LNCAP (cell line): ENCODE measurements at regions not wholly inside any gene's neighbourhood (a gene's known extent, or its start where the extent isn't known, plus 50 kb on each side); places are given as distances from the start of the nearest gene placed in this dataset.

Experiments
- TF ChIP-seq, protein P1 (sequence below): fragments of 450-650 bp; IDR thresholded peaks from 2 replicates; pipeline ENCODE4 v1.5.1; 2017; ENCODE audit warnings: mild to moderate bottlenecking

DNA sequence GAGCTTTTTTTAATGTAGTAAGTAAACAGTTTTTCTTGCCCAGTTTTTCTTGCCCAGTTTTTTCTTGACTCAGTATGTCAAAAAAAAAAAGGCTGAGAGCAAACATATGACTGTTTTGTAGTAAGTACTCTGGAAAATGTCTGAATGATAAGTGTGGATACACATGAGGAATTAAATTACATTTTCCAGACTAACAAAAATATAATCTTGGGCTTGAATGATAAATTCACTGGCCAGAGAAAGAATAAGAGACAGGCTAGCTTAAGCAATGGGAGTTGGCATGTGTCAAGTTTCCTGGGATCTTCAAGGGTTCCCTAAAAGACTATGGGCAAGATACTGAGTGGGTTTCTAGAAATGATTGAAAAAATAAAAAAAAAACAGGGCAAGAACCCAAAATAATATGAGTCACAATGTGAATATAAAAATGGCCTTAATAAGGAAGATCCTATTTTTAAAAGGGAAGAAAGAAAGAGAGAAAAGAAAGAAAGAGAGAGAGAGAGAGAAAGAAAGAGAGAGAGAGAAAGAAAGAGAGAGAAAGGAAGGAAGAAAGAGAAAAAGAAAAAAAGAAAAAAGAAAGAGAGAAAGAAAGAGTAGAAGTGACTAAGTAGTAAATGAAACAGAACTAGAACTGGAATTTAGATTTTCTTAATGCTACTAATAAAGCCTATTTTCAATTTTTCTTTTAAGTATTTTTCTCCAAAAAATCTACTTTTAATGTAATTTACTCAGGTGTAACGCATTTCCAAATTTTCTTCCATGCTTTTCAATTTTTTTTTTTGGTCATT lies 60.2 kb downstream of the TFPI2 start:
- TF ChIP-seq, protein P1, sequence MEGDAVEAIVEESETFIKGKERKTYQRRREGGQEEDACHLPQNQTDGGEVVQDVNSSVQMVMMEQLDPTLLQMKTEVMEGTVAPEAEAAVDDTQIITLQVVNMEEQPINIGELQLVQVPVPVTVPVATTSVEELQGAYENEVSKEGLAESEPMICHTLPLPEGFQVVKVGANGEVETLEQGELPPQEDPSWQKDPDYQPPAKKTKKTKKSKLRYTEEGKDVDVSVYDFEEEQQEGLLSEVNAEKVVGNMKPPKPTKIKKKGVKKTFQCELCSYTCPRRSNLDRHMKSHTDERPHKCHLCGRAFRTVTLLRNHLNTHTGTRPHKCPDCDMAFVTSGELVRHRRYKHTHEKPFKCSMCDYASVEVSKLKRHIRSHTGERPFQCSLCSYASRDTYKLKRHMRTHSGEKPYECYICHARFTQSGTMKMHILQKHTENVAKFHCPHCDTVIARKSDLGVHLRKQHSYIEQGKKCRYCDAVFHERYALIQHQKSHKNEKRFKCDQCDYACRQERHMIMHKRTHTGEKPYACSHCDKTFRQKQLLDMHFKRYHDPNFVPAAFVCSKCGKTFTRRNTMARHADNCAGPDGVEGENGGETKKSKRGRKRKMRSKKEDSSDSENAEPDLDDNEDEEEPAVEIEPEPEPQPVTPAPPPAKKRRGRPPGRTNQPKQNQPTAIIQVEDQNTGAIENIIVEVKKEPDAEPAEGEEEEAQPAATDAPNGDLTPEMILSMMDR: no peak

DNA sequence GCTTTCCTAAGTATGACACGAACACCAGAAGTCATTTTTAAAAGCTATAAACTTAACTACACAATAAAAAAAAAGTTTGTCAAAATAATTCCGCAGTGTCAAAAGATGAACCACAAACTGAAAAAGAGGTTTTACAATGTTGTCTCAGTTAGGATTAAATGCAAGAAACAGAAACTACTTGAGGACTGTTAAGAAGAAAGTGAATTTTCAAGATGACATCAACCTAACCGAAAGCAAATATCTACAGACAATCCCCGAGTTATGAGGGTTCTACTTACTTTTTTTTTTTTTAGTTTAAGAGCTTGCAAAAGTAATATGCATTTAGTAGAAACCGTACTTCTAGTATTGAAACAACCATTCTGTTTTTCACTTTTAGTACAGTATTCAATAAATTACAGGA lies 62.3 kb downstream of the TFPI2 start:
- TF ChIP-seq, protein P1: no peak

DNA sequence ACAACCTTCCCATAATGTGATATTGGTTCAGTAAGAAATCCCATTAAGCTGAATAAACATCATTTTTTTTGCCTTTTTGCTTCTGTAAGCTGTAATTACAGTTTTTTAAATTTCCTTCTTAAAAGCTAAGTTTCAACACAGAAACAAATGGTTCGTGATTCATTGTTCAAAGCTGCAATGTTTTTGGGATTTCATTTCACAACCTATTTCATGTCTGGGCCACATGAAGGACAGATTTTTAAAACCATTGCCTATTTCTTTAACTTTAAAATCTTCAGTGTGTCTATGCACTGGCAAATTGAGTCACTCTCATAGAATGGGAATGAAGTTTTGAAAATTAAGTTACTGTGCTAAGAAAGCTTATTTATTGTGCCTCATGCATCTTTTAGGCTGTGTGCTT lies 66.9 kb downstream of the TFPI2 start:
- TF ChIP-seq, protein P1: no peak

DNA sequence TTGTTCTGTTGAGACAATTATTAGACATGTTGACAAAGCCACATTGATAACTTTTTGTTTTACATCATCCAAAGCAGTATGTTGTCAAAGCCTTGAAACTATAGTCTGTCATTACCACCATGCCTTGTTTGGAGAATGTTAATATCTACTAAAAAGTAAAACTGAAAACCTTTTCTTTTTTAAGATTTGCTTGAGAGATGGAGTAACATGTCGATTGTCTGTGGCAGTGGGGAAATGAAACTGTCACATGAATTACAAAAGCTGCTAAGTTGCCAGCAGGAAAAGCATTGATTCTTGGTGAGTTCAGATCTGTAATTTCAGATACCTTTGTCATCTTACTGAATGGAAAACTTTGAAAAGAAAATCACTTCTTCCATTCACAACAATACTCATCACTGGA lies 69.1 kb downstream of the TFPI2 start:
- TF ChIP-seq, protein P1: no peak

DNA sequence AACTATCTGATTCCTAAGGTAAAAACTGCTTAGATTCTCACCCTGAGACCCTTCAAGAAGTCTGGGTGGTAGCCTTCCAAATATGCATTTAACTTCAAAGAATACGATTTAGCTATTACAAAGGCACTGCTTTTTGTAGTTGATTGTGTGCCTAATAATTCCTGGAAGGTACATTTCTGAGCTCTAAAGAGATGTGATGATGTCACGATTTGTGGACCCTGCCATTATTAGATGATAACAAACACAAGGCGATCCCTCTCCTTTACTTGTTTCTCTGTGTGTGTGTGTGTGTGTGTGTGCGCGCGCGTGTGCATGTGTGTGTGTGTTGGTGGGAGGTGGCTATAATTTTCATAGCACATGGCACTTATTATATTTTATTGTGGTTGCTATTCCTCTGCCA lies 70.9 kb downstream of the TFPI2 start:
- TF ChIP-seq, protein P1: no peak

DNA sequence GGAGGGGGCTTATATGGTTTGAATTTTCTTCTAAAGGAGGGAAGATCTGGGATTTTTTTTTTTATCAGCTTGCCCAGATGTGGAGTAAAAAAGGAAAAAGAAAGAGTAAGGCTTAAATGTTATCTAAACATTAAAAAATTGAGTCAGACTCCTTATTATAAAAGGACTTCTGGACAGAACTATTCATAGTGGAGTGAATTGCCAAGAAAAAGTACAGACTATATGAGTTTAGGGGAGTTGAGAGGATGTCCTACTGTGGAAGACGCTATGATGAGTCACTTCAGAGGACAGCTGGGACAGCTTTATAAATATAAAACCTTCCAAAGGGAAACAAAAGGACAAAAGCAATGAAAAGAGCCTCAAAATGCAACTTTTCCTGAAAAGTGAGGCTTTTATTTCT lies 73.0 kb downstream of the TFPI2 start:
- TF ChIP-seq, protein P1: no peak

DNA sequence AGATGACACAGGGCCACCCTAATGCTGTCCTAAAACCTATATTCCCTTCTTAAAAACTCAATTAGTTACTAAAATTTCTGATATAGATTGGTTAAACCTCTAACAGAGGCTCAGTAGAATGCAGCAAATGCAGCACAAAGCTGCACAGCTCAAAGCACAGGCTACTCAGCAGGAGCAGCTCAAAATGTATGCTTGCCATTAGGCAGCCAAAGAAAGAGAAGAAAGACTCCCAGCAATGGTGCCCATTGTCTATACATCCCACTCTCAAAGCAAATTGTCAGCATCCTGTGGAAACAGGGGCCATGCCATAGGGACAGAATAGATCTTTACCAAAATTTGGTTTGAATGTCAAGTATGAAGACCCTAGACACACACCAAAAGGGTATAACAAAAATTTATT lies 73.5 kb downstream of the TFPI2 start:
- TF ChIP-seq, protein P1: no peak

DNA sequence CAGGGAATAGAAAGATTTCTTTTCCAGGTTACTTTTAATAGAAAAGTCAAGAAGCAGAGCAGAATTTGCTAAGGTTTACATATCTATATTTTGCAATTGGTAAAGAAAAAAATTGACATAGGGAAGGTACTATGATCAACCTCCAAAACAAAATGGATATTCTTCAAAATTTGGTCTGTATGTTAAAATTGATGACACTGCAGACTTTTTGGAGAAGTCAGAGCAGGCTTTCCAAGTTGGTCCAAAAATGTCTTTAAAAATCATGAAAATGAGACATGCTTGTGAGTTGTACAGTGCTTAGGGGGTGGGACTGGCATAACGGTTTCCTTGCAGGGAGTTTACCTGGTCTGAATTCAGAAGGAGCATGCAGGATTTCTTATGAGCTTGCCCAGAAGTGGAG lies 77.0 kb downstream of the TFPI2 start:
- TF ChIP-seq, protein P1: no peak
